Endothelial cell of umbilical vein (primary cell): ENCODE measurements at regions not wholly inside any gene's neighbourhood (a gene's known extent, or its start where the extent isn't known, plus 50 kb on each side); places are given as distances from the start of the nearest gene placed in this dataset.

Experiments used
- BruUV-seq: library from RNA; stranded (reverse); fragments of 400-500 nt; replicated peaks from 2 replicates; lab custom pipeline; 2021; lab: Mats Ljungman, UMichigan
- CTCF ChIA-PET: fragments of 300-600, 350-600 bp; sonication (Branson Sonifier 250); formaldehyde crosslinking; loops from one replicate; lab custom pipeline; 2021; ENCODE audit warnings: antibody characterized with exemption, inconsistent platforms; lab: Charles Lee
- POLR2A ChIA-PET: fragments of 300-600, 350-600 bp; sonication (Branson Sonifier 250); formaldehyde crosslinking; loops from one replicate; lab custom pipeline; 2021; ENCODE audit warnings: antibody characterized with exemption, inconsistent platforms; lab: Charles Lee
- DNase-seq: peaks from one replicate; pipeline ENCODE4 v3.0.0-alpha.2; 2011; ENCODE audit warnings: low read depth, low spot score
- FAIRE-seq: peaks from 2 replicates; lab custom pipeline; 2011; peaks lifted over from hg19 to GRCh38; lab: Jason Lieb, UNC
- H2AFZ ChIP-seq: 2 replicates; pipeline ENCODE4 v1.6.0; 2012; ENCODE audit warnings: low read depth, low read length, control low read depth, inconsistent platforms
- H3K27ac ChIP-seq: 2 replicates; pipeline ENCODE4 v1.5.1; 2011; ENCODE audit warnings: low read depth, mild to moderate bottlenecking, control low read depth, low read length, moderate library complexity; ENCODE audit not compliant: insufficient read depth
- H3K27me3 ChIP-seq, 2 experiments: 2 replicates each; pipeline versions ENCODE4 v1.6.0 to v1.6.1; 2011; ENCODE audit warnings: low read length in 2 of 2, mixed read lengths in 1 of 2; ENCODE audit not compliant: control insufficient read depth in 2 of 2, insufficient read depth in 2 of 2
- H3K36me3 ChIP-seq, 2 experiments: 2 replicates in 1 of 2; 3 replicates in 1 of 2; pipeline ENCODE4 v1.5.1; 2011; ENCODE audit warnings: low read length in 2 of 2, mild to moderate bottlenecking in 1 of 2, moderate library complexity in 1 of 2; ENCODE audit not compliant: control insufficient read depth in 2 of 2, insufficient read depth in 2 of 2; ENCODE audit errors: extremely low read depth in 1 of 2
- H3K4me1 ChIP-seq: 3 replicates; pipeline ENCODE4 v1.5.1; 2011; ENCODE audit warnings: mild to moderate bottlenecking, low read length; ENCODE audit not compliant: control insufficient read depth, insufficient read depth; ENCODE audit errors: extremely low read depth
- H3K4me2 ChIP-seq: 2 replicates; pipeline ENCODE4 v1.6.1; 2011; ENCODE audit warnings: low read length, control low read depth, mixed read lengths; ENCODE audit not compliant: insufficient read depth
- H3K4me3 ChIP-seq, 3 experiments: fragments of 200-600 bp in 1 of 3; sonication (generic), shearing (Covaris generic) in 1 of 3; replicated peaks in 1 of 3; 2 replicates each; pipeline ENCODE4 v1.5.1; 2011 to 2016; ENCODE audit warnings: control low read depth in 3 of 3, low read length in 3 of 3, mild to moderate bottlenecking in 2 of 3, inconsistent platforms in 1 of 3, low read depth in 1 of 3, moderate library complexity in 1 of 3; ENCODE audit not compliant: insufficient read depth in 1 of 3
- H3K79me2 ChIP-seq: 2 replicates; pipeline ENCODE4 v1.6.0; 2012; ENCODE audit warnings: low read length, inconsistent platforms; ENCODE audit not compliant: control insufficient read depth, insufficient read depth
- H3K9ac ChIP-seq: replicated peaks from 2 replicates; pipeline ENCODE3; 2011; ENCODE audit warnings: low read length, control low read depth; ENCODE audit not compliant: insufficient read depth; ENCODE audit errors: extremely low read depth
- H3K9me1 ChIP-seq: replicated peaks from 3 replicates; pipeline ENCODE4 v1.6.0; 2011; ENCODE audit warnings: mild to moderate bottlenecking, low read length; ENCODE audit not compliant: control insufficient read depth, insufficient read depth; ENCODE audit errors: extremely low read depth
- H3K9me3 ChIP-seq: replicated peaks from 2 replicates; pipeline ENCODE4 v1.5.1; 2012; ENCODE audit warnings: low read length, inconsistent platforms; ENCODE audit not compliant: control insufficient read depth, insufficient read depth
- H4K20me1 ChIP-seq: replicated peaks from 2 replicates; pipeline ENCODE3; 2011; ENCODE audit warnings: mild to moderate bottlenecking, low read length; ENCODE audit not compliant: control insufficient read depth, insufficient read depth; ENCODE audit errors: extremely low read depth
- FOS ChIP-seq: IDR thresholded peaks from 2 replicates; pipeline ENCODE4 v1.6.1; 2011; ENCODE audit warnings: mild to moderate bottlenecking, low read length, moderate library complexity, borderline replicate concordance; ENCODE audit not compliant: insufficient read depth
- GATA2 ChIP-seq: IDR thresholded peaks from 2 replicates; pipeline ENCODE4 v1.7.0; 2011; ENCODE audit warnings: low read depth, mild to moderate bottlenecking, moderate library complexity, mixed read lengths, low read length; ENCODE audit not compliant: insufficient read length, insufficient read depth
- MYC ChIP-seq: IDR thresholded peaks from one replicate; pipeline ENCODE4 v1.6.1; 2011; ENCODE audit warnings: mild to moderate bottlenecking, low read depth, low read length
- POLR2A ChIP-seq: IDR thresholded peaks from 2 replicates; pipeline ENCODE4 v1.6.1; 2012; ENCODE audit warnings: low read depth, mild to moderate bottlenecking, control low read depth, low read length
- POLR2AphosphoS5 ChIP-seq: IDR thresholded peaks from 2 replicates; pipeline ENCODE4 v1.6.1; 2012; ENCODE audit warnings: low read depth, mild to moderate bottlenecking, control low read depth, low read length, moderate library complexity; ENCODE audit not compliant: insufficient read depth
- dilution Hi-C: fragments of 300-500 bp; cut with MboI; formaldehyde crosslinking; loops from one replicate; pipeline ENCODE4 v1.15.0; 2019; ENCODE audit warnings: low sequenced_read_pairs; ENCODE audit not compliant: extremely low pct_ligation_motif_present
- intact Hi-C: fragments of 100-400 bp; cut with micrococcal nuclease; formaldehyde crosslinking; loops from one replicate; pipeline ENCODE4 v1.10.0; 2022
- TF ChIP-seq, protein P1 (sequence below): IDR thresholded peaks from 2 replicates; pipeline ENCODE4 v1.6.1; 2011; ENCODE audit not compliant: insufficient read depth, insufficient read length
- TF ChIP-seq, protein P2 (sequence below), 2 donors: IDR thresholded peaks; 1 replicate in 1 of 2; 2 replicates in 1 of 2; pipeline ENCODE4 v1.5.1; 2011; ENCODE audit warnings: low read length in 2 of 2, mild to moderate bottlenecking in 2 of 2, moderate library complexity in 2 of 2, control low read depth in 1 of 2, inconsistent platforms in 1 of 2, low read depth in 1 of 2; ENCODE audit not compliant: insufficient read depth in 1 of 2; ENCODE audit errors: extremely low read depth in 1 of 2

DNA sequence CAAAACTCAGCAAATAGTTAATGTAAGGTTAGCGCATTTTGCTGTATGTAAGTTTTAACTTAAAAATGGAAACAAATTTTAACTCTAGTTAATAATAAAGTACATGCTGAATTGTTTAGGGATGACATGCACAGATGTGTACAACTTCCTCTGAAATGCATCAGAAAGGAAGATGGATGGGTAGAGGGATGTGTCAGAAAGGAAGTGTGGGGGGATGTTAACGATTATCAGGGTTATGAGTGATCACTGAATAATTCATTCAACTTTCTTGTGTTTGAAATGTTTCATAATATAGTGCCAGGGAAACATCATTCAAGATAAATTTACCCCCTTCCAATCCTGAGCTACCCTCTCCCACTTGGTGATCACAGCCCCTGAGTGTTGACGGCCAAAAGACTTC is 87.6 kb downstream of the FOXA2 start:
- dilution Hi-C loops (no loop called here), intact Hi-C loops (no loop called here)
- Histone ChIP-seq H3K79me2 (no peaks in the 10 kb centered on the region), H3K9ac (no peak overlapping the region), H3K4me2 (no peak overlapping the region), H3K27ac (no peak overlapping the region), H3K9me3 (no peaks in the 10 kb centered on the region), H2AFZ (no peak overlapping the region), H3K27me3 (no peaks in the 10 kb centered on the region), H3K36me3 (no peaks in the 10 kb centered on the region), H3K4me3 (no peak overlapping the region), H3K9me1 (no peaks in the 10 kb centered on the region), H4K20me1 (no peaks in the 10 kb centered on the region), H3K4me1 (no peaks in the 10 kb centered on the region)
- TF ChIP-seq, protein P1, sequence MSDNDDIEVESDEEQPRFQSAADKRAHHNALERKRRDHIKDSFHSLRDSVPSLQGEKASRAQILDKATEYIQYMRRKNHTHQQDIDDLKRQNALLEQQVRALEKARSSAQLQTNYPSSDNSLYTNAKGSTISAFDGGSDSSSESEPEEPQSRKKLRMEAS, result no peak
- TF ChIP-seq FOS, result no peak
- no peak for FAIRE-seq
- ChIA-PET POLR2A (no interaction called here), CTCF (no interaction called here)
- BruUV-seq, result no TSS peak
- DNase-seq, result no peak

DNA sequence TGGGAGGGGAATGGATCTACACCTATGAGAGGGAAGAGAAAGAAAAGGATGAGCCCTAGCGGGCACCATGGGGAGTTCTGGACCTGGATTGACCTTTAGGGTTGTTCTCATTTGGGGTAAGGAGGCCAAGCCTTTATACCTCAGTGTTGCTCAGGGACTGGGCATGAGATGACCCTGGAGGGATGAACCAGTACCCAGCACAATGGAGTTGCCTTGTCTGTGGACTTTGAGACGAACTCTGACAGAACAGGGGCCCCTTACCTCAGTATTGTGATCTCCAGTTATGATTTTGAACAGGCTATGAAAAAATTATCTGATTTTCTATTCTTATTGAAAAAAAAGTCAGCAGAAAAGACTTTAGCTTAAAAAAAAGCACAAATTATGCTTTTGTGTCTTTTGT is 88.6 kb downstream of the FOXA2 start:
- H3K9me3 ChIP-seq, result no peaks in the 10 kb centered on the region
- ChIA-PET POLR2A (no interaction called here), CTCF (no interaction called here)
- intact Hi-C loops, result no loop called here
- H3K9ac ChIP-seq, result no peak overlapping the region
- no peaks in the 10 kb centered on the region for H4K20me1 ChIP-seq
- no peak overlapping the region for H3K27ac ChIP-seq
- no peak overlapping the region for H3K4me3 ChIP-seq
- BruUV-seq, result no TSS peak
- dilution Hi-C loops, result no loop called here
- no peaks in the 10 kb centered on the region for H3K79me2 ChIP-seq
- DNase-seq, result no peak
- no peaks in the 10 kb centered on the region for H3K4me1 ChIP-seq
- H3K9me1 ChIP-seq, result no peaks in the 10 kb centered on the region
- no peaks in the 10 kb centered on the region for H3K36me3 ChIP-seq
- TF ChIP-seq POLR2AphosphoS5 (no peak), FOS (no peak), MYC (no peak), POLR2A (no peak), GATA2 (no peak)
- TF ChIP-seq, protein P1, result no peak
- TF ChIP-seq, protein P2, sequence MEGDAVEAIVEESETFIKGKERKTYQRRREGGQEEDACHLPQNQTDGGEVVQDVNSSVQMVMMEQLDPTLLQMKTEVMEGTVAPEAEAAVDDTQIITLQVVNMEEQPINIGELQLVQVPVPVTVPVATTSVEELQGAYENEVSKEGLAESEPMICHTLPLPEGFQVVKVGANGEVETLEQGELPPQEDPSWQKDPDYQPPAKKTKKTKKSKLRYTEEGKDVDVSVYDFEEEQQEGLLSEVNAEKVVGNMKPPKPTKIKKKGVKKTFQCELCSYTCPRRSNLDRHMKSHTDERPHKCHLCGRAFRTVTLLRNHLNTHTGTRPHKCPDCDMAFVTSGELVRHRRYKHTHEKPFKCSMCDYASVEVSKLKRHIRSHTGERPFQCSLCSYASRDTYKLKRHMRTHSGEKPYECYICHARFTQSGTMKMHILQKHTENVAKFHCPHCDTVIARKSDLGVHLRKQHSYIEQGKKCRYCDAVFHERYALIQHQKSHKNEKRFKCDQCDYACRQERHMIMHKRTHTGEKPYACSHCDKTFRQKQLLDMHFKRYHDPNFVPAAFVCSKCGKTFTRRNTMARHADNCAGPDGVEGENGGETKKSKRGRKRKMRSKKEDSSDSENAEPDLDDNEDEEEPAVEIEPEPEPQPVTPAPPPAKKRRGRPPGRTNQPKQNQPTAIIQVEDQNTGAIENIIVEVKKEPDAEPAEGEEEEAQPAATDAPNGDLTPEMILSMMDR (IDR thresholded peaks at IDR 0.05; ENCODE audit: extremely low read depth in 1 of 2, insufficient read depth in 1 of 2, low read depth in 1 of 2, low read length in 2 of 2), result no peak
- no peak overlapping the region for H3K4me2 ChIP-seq
- H2AFZ ChIP-seq, result no peak overlapping the region
- no peak for FAIRE-seq
- H3K27me3 ChIP-seq, result no peaks in the 10 kb centered on the region
